C4-2B (cell line): ENCODE measurements at regions not wholly inside any gene's neighbourhood (a gene's known extent, or its start where the extent isn't known, plus 50 kb on each side); places are given as distances from the start of the nearest gene placed in this dataset.

ENCODE experiments used
- H3K27ac ChIP-seq: fragments of 450-650 bp; 2 replicates; pipeline ENCODE4 v1.5.1; 2017
- CTCF ChIP-seq: fragments of 450-650 bp; conservative IDR thresholded peaks from 2 replicates; pipeline ENCODE4 v1.5.1; 2017; ENCODE audit warnings: mild to moderate bottlenecking
- ZFX ChIP-seq: fragments of 450-650 bp; IDR thresholded peaks from 2 replicates; pipeline ENCODE4 v1.6.1; 2017

GRCh38 chr4:19958848-19959247 is 292.9 kb upstream of the SLIT2 start:
- no peak overlapping the region for H3K27ac ChIP-seq
- TF ChIP-seq CTCF: no peak
- no peak for TF ChIP-seq ZFX

- no peak for TF ChIP-seq CTCF
- H3K27ac ChIP-seq: no peak overlapping the region
Observed at GRCh38 chr4:19947349-19947748, 304.4 kb upstream of the SLIT2 start.

GRCh38 chr4:19945979-19946380 is 305.7 kb upstream of the SLIT2 start:
- no peak for TF ChIP-seq ZFX
- no peak for TF ChIP-seq CTCF
- H3K27ac ChIP-seq: no peak overlapping the region

GRCh38 chr4:19945501-19945900 is 306.2 kb upstream of the SLIT2 start:
- TF ChIP-seq ZFX (no peak), CTCF (no peak)
- H3K27ac ChIP-seq: no peak overlapping the region

GRCh38 chr4:19944806-19945205 is 306.9 kb upstream of the SLIT2 start:
- no peak overlapping the region for H3K27ac ChIP-seq
- no peak for TF ChIP-seq CTCF
- TF ChIP-seq ZFX: no peak

- TF ChIP-seq CTCF (no peak), ZFX (no peak)
- no peak overlapping the region for H3K27ac ChIP-seq
Observed at GRCh38 chr4:19944251-19944650, 307.5 kb upstream of the SLIT2 start.

GRCh38 chr4:19941434-19941833 is 310.3 kb upstream of the SLIT2 start:
- no peak overlapping the region for H3K27ac ChIP-seq
- no peak for TF ChIP-seq ZFX

- H3K27ac ChIP-seq: no peak overlapping the region
- no peak for TF ChIP-seq CTCF
- TF ChIP-seq ZFX: no peak
Observed at GRCh38 chr4:19940861-19941260, 310.8 kb upstream of the SLIT2 start.
